ENCODE measurements at regions not wholly inside any gene's neighbourhood (a gene's known extent, or its start where the extent isn't known, plus 50 kb on each side); places are given as distances from the start of the nearest gene placed in this dataset.

GRCh38 chr7:86479144-86479543 is 164.6 kb upstream of the GRM3 start (continued):
- TF ChIP-seq, protein P1, sequence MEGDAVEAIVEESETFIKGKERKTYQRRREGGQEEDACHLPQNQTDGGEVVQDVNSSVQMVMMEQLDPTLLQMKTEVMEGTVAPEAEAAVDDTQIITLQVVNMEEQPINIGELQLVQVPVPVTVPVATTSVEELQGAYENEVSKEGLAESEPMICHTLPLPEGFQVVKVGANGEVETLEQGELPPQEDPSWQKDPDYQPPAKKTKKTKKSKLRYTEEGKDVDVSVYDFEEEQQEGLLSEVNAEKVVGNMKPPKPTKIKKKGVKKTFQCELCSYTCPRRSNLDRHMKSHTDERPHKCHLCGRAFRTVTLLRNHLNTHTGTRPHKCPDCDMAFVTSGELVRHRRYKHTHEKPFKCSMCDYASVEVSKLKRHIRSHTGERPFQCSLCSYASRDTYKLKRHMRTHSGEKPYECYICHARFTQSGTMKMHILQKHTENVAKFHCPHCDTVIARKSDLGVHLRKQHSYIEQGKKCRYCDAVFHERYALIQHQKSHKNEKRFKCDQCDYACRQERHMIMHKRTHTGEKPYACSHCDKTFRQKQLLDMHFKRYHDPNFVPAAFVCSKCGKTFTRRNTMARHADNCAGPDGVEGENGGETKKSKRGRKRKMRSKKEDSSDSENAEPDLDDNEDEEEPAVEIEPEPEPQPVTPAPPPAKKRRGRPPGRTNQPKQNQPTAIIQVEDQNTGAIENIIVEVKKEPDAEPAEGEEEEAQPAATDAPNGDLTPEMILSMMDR (IDR thresholded peaks at IDR 0.05 in 2 of 3, conservative IDR thresholded peaks at IDR 0.05 in 1 of 3; ENCODE audit: borderline replicate concordance in 1 of 3, insufficient read depth in 1 of 3, low read depth in 2 of 3, low read length in 2 of 3): no peak
- TF ChIP-seq EZH2phosphoT487 (IDR thresholded peaks at IDR 0.05; ENCODE audit: borderline replicate concordance) (no peak), SP1 (IDR thresholded peaks at IDR 0.05; ENCODE audit: low read depth) (no peak), RAD21 (IDR thresholded peaks at IDR 0.05; ENCODE audit: low read depth) (no peak), ZNF274 (IDR thresholded peaks at IDR 0.05; ENCODE audit: low read depth, low read length) (no peak), POLR2A (IDR thresholded peaks at IDR 0.05; ENCODE audit: borderline replicate concordance, extremely low read depth, insufficient read depth, insufficient read length) (no peak)

GRCh38 chr7:86477343-86477935 is 166.3 kb upstream of the GRM3 start:
- Histone ChIP-seq H3K27me3 (ENCODE audit: insufficient read depth, low read length) (no peaks in the 10 kb centered on the region), H2AFZ (ENCODE audit: low read depth, low read length, poor library complexity, severe bottlenecking) (no peak overlapping the region), H3K4me1 (ENCODE audit: control insufficient read depth in 1 of 2, insufficient read depth in 2 of 2, low read length in 2 of 2) (no peaks in the 10 kb centered on the region), H3K36me3 (ENCODE audit: control insufficient read depth in 1 of 2, insufficient read depth in 2 of 2, low read length in 2 of 2) (no peaks in the 10 kb centered on the region), H3K4me3 (replicated peaks in 1 of 2; ENCODE audit: low read depth in 1 of 2, low read length in 2 of 2) (no peak overlapping the region), H3K9me3 (ENCODE audit: control insufficient read depth in 1 of 2, insufficient read depth in 1 of 2, low read depth in 1 of 2, low read length in 2 of 2) (no peaks in the 10 kb centered on the region), H4K20me1 (ENCODE audit: insufficient read depth) (no peaks in the 10 kb centered on the region), H3K4me2 (ENCODE audit: low read length) (no peak overlapping the region), H3K9ac (ENCODE audit: low read length) (no peak overlapping the region), H3K79me2 (ENCODE audit: insufficient read depth, low read length) (no peaks in the 10 kb centered on the region), H3K9me2 (ENCODE audit: insufficient read depth) (no peaks in the 10 kb centered on the region), H3K27ac (ENCODE audit: low read depth, low read length) (no peak overlapping the region)
- ChIA-PET POLR2A (no interaction called here), RAD21 (ENCODE audit: low non-redundant PET in 1 of 2, low total read pairs in 2 of 2, uncharacterized antibody in 2 of 2, unreplicated experiment in 2 of 2) (no interaction called here), CTCF (no interaction called here)
- BruUV-seq (replicated peaks): no TSS peak
- no peak for DNase-seq (ENCODE audit: low read depth, low spot score)
- TF ChIP-seq, protein P2, sequence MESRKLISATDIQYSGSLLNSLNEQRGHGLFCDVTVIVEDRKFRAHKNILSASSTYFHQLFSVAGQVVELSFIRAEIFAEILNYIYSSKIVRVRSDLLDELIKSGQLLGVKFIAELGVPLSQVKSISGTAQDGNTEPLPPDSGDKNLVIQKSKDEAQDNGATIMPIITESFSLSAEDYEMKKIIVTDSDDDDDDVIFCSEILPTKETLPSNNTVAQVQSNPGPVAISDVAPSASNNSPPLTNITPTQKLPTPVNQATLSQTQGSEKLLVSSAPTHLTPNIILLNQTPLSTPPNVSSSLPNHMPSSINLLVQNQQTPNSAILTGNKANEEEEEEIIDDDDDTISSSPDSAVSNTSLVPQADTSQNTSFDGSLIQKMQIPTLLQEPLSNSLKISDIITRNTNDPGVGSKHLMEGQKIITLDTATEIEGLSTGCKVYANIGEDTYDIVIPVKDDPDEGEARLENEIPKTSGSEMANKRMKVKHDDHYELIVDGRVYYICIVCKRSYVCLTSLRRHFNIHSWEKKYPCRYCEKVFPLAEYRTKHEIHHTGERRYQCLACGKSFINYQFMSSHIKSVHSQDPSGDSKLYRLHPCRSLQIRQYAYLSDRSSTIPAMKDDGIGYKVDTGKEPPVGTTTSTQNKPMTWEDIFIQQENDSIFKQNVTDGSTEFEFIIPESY (IDR thresholded peaks at IDR 0.05; ENCODE audit: extremely low read depth, insufficient replicate concordance, low read length): no peak
- TF ChIP-seq RAD21 (IDR thresholded peaks at IDR 0.05; ENCODE audit: low read depth): no peak
- no peak for TF ChIP-seq ELF1 (IDR thresholded peaks at IDR 0.05; ENCODE audit: borderline replicate concordance, low read depth)
- TF ChIP-seq EZH2 (IDR thresholded peaks at IDR 0.05): no peak
- TF ChIP-seq, protein P3, sequence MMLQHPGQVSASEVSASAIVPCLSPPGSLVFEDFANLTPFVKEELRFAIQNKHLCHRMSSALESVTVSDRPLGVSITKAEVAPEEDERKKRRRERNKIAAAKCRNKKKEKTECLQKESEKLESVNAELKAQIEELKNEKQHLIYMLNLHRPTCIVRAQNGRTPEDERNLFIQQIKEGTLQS (IDR thresholded peaks at IDR 0.05): no peak
- TF ChIP-seq, protein P4, sequence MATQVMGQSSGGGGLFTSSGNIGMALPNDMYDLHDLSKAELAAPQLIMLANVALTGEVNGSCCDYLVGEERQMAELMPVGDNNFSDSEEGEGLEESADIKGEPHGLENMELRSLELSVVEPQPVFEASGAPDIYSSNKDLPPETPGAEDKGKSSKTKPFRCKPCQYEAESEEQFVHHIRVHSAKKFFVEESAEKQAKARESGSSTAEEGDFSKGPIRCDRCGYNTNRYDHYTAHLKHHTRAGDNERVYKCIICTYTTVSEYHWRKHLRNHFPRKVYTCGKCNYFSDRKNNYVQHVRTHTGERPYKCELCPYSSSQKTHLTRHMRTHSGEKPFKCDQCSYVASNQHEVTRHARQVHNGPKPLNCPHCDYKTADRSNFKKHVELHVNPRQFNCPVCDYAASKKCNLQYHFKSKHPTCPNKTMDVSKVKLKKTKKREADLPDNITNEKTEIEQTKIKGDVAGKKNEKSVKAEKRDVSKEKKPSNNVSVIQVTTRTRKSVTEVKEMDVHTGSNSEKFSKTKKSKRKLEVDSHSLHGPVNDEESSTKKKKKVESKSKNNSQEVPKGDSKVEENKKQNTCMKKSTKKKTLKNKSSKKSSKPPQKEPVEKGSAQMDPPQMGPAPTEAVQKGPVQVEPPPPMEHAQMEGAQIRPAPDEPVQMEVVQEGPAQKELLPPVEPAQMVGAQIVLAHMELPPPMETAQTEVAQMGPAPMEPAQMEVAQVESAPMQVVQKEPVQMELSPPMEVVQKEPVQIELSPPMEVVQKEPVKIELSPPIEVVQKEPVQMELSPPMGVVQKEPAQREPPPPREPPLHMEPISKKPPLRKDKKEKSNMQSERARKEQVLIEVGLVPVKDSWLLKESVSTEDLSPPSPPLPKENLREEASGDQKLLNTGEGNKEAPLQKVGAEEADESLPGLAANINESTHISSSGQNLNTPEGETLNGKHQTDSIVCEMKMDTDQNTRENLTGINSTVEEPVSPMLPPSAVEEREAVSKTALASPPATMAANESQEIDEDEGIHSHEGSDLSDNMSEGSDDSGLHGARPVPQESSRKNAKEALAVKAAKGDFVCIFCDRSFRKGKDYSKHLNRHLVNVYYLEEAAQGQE (IDR thresholded peaks at IDR 0.05; ENCODE audit: low read depth): no peak
- TF ChIP-seq POLR2AphosphoS5 (IDR thresholded peaks at IDR 0.05; ENCODE audit: low read depth, low read length): no peak
- TF ChIP-seq ZFX (IDR thresholded peaks at IDR 0.05): no peak
- no peak for TF ChIP-seq CEBPB (IDR thresholded peaks at IDR 0.05; ENCODE audit: low read depth)
- no peak for TF ChIP-seq EGR1 (IDR thresholded peaks at IDR 0.05; ENCODE audit: low read depth)
- TF ChIP-seq CBX3 (IDR thresholded peaks at IDR 0.05; ENCODE audit: low read depth): no peak
- TF ChIP-seq POLR2A (IDR thresholded peaks at IDR 0.05; ENCODE audit: borderline replicate concordance, extremely low read depth, insufficient read depth, insufficient read length): no peak
- no peak for TF ChIP-seq YY1 (IDR thresholded peaks at IDR 0.05; ENCODE audit: extremely low read depth, insufficient replicate concordance, low read depth, low read length)
- no peak for TF ChIP-seq ZNF274 (IDR thresholded peaks at IDR 0.05; ENCODE audit: low read depth, low read length)
- TF ChIP-seq SRF (IDR thresholded peaks at IDR 0.05; ENCODE audit: low read depth): no peak
- no peak for TF ChIP-seq EZH2phosphoT487 (IDR thresholded peaks at IDR 0.05; ENCODE audit: borderline replicate concordance)
- ATAC-seq: no peak
- intact Hi-C loops (cut with micrococcal nuclease): loop anchor here (10.0 kb wide), 1 partner anchor 427 kb away; no protein-coding TSS in a partner anchor
